GM18517 (cell line): ENCODE measurements at regions not wholly inside any gene's neighbourhood (a gene's known extent, or its start where the extent isn't known, plus 50 kb on each side); places are given as distances from the start of the nearest gene placed in this dataset.

ENCODE experiments used
- ATAC-seq: cut with Tn5 transposase; IDR thresholded peaks from one replicate; pipeline ENCODE4 v1.9.1; 2021; ENCODE audit warnings: mild to moderate bottlenecking, moderate library complexity; ENCODE audit not compliant: unreplicated experiment

DNA sequence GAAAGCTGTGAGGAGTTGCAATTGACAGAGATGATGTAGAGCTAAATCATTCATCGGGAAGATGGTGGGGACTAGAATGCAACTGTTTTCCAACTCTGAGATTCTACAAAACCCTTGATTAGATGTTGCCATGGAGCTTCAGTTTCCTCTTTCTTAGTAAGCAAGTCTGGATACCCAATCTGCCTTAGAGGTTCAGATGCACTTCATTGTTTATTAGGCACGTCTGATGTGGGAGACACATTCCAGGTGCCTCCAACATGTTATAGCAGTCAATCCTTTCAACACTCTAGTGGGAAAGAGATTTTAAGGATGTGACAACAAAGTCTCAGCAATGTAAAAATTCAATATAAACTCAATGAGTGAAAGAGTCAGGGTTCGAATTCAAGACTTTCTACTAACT lies 291.3 kb upstream of the PHYHIPL start:
- ATAC-seq: no peak

DNA sequence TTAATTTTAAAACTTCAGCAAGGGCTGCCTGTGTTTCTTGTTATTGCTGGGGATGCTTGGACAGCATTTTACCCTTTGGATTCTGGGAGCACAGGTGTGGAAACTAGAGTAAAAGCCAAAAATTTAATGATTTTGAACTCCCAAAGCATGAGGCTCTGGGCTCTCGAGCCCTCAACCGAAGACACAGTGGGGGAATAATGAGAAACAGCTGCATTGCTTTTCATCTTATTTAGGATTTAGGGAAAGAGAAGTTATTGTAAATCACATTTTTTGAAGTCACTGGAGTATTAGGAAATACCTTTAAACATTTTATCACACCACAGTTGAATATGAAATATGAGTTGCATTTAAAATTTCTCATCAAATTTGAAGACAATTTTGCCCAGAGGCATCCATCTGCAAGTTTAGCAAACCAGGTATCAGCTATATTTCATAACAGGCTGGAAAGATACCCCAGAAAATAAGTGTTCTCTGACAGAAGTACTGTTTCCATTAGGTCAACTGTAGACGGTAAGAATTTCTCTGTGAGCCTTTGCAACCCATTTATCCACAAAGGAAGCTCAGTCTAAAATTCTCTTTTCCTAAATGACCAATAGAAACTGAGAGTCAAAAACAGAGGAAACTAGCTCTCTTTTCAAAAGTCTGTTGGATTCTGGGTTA lies 290.6 kb upstream of the PHYHIPL start:
- ATAC-seq: no peak

DNA sequence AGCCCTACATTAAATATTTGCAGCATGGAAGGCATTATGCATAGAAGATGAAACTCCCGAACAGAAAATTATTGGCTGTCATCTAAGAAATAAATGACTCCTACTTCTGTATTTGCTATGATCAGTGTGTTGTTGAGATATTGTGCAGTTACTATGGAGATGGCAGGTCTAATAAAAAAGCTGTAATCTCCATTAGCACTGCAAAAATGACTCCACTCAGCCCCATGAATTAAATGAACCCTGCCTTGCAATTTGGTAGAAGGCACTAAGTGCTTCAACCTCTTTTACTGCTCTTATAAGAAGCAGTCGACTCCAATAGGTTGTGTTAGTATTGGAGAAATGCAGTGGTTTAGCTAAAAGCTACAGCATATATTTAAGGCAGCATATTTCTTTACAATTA lies 290.0 kb upstream of the PHYHIPL start:
- no peak for ATAC-seq

DNA sequence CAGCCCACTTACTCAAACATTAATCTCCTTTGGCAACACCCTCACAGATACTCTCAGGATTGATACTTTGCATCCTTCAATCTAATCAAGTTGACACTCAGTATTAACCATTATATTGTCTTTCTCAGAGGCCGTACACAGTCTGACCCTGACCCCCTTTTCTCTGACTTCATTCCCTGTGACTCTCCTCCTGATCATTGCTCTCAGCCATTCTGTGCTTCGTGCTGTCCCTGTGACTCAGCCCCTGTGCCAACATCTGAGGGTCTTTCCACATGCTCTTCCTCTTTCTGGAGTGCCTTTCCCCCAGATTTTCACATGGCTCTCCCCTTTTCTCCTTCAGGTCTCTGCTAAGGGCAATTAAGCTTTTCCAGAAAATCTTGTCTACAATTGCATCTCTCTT lies 289.0 kb upstream of the PHYHIPL start:
- no peak for ATAC-seq

DNA sequence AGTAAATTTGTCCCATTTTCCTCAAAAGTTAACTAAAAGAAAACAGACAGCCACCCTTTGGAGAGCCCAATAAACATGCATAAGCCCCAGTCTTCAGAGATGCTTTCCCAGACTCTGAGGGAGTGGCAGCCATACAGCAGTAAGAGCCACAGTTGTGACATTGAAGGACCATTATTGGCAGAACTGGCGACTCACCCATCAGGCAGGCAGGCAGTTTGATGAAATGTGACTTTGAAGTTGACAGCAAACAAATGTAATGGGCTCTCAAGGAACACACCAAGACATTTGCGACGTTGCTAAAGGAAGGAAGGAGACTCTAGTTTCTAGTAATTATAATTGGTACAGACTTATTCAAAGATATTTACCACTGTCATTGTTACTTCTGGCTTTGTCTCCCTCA lies 287.5 kb upstream of the PHYHIPL start:
- no peak for ATAC-seq

DNA sequence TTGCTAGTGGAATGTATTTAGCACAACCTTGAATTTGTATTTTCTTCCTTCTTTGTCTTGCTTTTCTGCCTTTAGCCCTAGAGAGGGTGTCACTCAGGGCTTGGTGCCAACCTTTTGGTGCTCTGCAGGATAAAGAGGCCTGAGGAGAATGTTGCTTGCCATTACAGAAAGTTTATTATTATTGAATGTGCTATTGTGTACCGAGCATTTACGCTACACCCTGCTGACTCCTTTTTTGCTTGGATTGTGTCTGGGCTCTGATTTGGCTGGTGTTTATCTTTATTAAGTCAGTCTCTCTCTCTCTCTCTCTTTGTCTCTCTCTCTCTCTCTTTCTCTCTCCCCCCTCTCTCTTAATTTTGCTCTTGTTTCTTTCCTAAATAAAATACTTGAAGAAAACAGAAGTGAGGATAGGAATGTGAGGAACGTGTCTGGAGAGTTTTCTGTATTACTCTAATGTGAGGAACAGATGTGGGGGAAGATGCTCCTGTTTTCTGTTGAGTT lies 284.4 kb upstream of the PHYHIPL start:
- no peak for ATAC-seq

DNA sequence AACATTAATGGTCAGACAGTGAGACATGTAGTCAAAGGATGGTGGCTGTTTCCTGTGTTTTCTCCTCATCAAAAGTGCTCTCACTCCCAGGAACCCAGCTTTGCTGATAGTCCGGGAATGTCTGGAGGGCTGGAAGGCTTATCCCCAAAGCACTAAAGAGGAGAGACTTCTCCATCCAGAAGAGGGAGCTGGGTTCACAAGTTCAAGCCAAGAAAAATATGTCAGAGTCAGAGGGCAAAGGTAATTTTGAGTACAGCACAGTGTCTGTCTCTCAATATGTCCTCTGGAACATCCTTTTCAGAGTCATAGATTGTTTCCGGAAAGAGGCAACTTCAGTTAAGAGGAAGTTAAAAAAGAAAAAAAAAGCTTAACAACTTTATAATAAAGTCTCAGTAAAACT lies 281.5 kb upstream of the PHYHIPL start:
- no peak for ATAC-seq

DNA sequence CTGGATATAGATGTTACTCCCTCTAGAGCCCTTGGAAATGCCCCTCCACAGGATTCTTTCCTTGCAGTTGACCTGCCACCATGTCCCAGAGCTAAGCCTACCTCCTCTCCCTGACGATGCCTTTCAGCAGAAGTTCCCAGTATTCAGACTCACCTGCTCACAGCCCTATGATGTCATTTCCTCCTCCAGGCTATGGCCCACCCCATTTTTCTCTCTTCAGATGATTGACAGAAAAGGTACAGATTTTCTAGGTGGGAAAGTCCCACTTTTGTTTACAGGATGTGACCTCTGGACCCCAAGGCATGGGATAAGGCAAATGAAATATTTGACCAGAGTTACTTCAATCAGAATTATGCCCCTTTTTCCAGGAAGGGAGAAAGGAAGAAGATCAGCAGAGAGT lies 280.2 kb upstream of the PHYHIPL start:
- no peak for ATAC-seq

DNA sequence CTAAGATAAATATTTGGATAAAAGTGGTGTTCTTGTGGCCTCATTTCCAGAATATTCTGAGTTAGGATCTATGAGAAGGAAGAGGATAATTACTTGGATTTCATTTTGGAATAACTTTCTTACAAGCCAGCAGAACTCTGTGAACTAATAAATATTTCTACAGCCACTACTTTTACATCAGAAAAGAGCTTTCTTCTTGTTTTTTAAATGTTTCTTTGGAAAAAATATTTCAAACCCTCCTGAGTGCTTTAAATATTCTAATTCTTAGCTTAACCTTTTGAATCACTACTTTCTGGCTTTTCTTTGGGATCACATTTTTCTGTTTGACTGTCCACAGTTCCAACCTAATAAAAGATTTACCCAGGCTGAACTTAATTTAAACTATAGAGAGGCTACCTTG lies 279.2 kb upstream of the PHYHIPL start:
- no peak for ATAC-seq

DNA sequence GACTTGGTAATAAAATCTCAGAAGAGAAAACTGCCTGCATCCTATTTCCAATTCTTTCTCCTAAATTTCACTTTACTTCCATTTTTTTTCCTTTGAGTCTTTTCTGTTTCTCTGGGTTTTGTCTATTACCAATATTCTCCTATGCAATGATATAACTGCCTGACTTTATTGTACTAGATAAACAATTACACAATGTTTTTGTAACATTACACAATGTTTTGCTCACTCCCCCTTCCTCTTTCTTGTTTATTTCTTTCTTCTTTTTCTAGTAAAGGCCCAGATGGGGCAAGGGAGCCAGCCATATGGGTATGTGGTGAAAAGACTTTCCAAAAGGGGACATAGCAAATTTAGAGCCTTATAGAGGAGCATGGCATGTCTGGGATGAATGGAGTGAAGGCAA lies 278.7 kb upstream of the PHYHIPL start:
- ATAC-seq: no peak

DNA sequence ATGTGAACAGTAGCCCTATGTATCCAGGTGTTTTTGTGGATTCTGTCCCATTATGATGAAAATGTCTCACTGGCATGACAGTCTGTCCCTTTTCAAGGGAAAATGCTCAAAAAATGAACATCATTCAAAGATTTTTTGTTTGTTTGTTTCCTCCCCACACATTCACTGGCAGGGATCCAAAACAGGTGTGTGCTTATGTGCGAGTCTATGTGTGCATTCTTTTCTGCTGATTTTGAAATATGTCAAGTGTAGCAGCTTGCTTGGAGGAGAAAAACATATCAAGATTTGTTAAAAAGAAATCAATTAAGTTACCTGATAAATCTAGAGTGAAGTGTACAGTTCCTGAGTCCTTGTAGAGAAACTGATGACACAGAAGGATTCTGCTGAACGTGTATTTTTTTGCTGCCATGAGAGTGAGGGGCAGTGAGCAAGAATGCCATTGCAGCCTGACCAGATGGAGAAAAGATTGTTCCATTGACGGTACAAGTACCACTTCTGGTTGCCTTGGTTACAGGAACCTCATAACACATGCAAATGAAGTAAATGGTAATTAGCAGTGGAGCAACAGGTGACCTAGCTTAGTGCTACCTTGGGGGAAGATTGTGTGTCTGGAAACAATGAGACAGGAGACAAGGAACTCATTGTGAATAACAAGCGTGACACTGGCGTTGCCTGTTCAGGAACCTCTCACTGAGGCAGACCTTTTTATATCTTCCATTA lies 277.4 kb upstream of the PHYHIPL start:
- no peak for ATAC-seq

DNA sequence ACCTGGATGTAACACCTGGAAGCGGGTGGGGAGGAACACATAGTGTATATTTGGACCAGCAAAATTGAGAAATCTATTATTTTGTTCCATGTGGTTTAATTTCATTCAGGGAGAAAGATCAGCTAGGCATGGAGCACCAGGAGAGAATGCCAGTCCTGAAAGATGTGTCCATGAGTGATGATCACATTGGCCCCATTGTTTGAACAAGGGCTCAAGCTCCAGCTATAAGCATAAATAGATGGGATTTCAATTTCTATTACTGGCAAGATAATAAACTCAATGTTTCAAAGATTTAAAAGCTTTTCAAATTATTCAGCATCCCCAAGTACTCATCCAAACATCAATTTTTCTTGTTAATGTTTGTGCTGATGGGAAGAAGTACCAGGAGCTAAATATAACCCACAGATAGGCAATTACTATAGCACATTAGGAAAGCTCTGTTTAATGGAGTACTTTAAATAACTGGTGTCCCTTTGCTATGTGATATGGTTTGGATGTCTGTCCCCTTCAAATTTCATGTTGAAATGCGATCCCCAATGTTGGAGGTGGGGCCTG lies 275.3 kb upstream of the PHYHIPL start:
- no peak for ATAC-seq

DNA sequence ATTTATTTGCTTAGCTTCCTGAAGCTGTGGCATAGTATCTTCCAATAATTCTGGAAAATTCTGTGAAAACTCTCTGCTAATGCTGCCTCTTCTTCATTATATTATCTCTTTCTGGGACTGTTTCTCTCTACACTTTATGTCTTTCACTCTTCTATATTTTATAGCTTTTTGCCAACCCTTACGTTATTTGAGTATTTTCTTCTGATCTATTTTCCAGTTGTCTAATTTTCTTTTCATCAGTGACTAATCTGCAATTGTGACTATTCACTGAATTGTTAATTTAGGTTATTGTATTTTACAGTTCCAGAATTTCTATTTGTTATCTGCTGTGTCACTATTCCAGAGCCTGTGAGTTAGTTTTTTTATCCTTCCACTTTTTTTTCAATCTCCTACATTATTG lies 273.4 kb upstream of the PHYHIPL start:
- no peak for ATAC-seq

DNA sequence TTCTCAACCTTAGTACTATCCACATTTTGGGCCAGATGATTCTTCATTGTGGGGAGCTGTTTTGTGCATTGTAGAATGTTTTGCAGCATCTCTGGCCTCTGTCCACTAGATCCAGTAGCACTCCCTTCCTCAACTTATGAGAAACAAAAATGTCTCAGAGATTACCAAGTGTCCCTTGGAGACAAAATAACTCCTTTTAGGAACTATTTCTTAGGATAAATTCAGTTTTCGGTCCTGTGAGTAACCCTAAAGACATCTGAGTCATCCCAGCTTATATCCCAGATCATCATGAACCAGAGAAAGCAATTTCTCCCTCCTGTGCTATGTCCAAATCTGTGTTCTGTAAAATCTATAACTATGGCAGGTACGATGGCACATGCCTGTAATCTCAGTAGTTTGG lies 266.6 kb upstream of the PHYHIPL start:
- no peak for ATAC-seq

DNA sequence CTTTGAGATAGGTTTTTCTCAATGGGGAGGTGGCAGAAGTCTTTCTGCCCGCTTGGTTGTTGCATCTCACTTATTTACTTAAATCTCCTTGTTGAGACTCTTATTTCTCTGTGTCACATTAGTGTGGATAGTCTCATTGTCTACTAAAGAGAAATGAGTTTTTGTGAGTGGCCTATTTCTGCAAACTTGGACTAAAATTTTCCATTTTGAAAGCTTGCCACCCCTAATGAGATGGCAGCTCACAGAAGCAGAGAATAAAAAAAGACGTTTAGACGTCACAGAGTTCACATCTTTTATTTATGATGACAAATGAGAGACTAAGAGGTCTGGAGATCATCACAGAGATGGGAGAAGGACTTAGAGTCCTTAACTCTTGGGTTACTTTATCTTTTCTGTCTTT lies 262.7 kb upstream of the PHYHIPL start:
- no peak for ATAC-seq

DNA sequence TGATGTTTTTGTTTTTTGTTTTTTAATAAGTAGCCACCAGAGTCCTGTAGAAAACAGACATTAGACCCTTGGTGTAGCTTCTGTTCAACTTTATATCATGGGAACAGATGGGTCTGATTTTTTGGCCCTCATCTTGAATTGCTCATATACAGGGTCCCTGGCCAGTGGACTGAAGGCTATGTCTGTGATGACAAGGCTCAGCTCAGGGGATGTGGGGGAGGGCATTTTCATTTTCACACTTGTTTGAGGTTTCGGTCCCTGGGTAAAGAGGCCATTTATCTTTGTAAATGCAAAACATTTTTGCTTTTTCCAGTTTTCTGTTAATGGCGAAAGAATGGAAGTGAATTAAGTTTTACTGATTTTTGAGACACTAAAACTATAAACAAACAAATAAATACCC lies 257.6 kb upstream of the PHYHIPL start:
- no peak for ATAC-seq

DNA sequence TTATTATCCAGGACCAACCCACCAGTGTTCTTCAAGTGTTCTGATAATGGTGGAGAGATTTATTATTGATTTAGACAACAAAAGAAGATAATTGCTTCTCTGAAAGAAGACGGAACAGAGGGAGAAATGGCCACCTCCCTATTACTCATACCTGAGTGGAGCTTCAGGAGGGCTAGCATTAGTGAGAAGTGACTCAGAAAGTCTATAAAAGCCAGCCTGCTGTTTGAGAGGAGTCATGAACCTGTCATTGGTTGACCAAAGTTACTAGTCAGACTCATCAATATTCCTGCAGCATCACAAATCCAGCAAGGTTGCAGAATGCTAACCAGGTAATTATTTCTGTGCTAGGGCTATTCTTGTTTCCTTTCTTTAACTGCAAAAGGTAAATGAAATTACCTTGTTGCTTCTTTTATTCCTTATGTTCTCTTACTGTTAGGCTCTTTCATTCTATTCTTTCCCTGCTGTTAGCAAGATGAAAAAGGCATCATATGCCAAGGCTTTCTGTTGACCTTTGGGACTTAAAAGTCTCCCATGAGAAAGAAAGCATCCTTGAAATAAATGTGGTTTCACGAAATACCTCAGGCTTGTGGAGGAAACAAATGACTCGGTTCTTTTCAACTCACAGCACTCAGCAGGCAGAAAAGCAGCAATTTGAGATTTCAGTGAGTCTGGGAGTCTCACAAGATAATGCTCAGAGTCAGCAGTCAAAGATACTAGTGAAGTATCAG lies 256.4 kb upstream of the PHYHIPL start:
- no peak for ATAC-seq

DNA sequence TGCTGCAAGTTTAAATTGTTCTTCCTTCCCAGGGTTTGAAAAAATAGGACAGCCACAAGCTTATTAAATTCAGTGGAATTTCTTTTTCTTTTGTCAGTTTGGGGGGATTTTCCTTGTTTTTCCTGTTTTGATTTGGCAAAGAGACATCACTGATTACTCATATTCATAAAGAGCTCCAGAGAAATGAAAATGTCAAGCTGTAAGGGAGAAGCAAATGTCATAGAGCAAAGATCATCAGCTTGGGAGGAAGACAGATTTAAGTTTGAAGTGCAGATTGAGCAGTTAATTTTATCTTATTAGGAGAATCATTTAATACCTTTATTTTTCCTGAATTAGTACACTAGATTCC lies 255.8 kb upstream of the PHYHIPL start:
- no peak for ATAC-seq

DNA sequence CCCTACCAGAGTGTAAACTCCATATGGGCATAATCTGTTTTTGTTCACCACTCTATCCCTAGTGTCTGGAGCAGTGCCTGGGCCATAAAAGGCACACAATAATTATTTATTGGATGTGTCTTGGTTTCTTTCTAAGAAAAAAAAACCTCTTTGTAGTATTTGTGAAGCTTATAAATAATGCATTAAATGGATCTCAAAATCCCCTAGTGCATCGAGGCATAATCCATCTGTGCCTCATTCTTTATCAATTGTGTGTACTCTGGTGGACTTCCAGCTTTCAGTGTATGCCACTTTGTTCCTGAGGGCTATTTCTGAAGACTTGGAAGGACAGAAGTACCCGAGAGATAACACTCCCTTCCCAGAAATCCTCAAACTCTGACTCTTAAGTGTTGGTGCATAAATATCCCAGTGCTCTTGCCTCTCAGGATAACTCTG lies 255.0 kb upstream of the PHYHIPL start:
- ATAC-seq: no peak

DNA sequence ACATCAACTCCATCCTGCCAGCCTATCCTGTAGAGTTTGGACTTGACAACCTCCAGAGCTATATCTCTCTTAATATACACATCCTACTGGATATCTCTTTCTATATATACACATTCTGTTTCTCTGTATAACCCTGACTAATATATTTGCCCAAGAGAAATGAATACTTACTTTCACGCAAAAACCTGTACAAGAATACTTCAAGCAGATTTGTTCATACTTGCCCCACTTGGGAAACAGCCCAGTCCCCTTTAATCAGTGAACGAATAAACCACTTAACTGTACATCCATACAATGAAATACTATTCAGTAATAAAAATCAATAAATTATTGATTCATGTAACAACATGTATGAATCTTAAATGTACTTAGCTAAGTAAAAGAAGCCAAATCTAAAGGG lies 251.1 kb upstream of the PHYHIPL start:
- no peak for ATAC-seq

DNA sequence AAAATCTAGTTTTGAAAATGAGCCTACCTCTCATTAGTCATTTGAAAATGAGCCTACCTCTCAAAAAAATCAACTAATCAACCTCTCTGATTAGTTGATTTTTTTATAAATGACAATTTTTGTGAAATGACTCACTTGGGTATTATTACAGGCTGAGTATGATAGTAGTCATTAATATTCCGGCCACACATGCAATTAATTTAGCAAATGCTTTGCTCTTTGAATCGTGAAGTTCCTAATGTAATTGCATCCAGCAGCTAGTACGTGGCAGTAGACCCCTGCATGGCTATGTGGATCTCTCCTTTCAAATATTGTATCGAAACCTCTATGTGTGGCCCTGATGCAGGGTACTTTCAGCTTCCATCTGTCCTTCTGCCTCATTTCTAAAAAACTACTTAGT lies 245.9 kb upstream of the PHYHIPL start:
- no peak for ATAC-seq

DNA sequence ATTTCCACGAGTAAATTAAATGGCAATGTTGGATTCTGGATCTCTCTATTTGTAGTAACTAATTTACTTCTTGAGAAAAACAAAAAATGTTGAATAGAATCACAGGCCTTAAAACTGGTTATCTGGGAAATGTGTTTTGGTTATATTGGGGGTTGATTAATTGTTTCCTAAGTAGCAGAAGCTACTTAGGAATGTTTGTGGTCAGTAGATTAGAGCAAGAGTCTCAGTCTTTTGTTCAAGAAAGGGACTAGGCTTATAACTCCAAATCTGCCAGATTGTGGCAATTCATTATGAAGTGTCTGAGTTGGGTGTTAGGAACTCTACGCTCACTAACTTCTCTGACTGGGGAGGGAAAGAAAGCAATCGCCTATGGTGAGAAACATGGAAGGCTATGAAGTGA lies 244.3 kb upstream of the PHYHIPL start:
- ATAC-seq: no peak
